DMS114 treated with DMSO at 0.1 percent for 48 hours (cell line): ENCODE measurements at regions not wholly inside any gene's neighbourhood (a gene's known extent, or its start where the extent isn't known, plus 50 kb on each side); places are given as distances from the start of the nearest gene placed in this dataset.
"Not testable (repeated sequence)": the region's sequence is repeated elsewhere in the genome, so short reads cannot be mapped to it uniquely, and the experiment has no call there.

Experiments used
- DNase-seq: peaks from one replicate; lab custom pipeline; 2025; ENCODE audit not compliant: unreplicated experiment; lab: John Stamatoyannopoulos, UW

DNA sequence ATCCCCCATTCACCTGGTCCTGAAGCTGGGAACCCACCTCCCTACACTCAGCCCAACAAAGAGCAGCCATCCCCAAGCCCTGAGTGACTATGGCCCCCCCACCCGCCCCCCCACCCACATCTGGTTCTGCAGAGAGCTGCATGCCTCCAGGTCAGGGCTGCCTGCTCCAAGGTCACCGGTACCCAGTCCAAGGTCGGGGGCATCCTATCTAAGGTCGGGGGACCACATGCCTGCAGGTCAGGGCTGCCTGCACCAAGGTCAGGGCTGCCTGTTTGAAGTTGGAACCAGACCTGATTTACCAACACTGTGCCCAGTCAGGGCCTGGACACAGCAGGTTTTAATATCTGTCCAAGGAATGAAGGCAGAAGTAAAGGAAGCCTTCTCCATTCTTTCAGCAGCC, 66.1 kb upstream of the GPC1 start:
- no peak for DNase-seq

DNA sequence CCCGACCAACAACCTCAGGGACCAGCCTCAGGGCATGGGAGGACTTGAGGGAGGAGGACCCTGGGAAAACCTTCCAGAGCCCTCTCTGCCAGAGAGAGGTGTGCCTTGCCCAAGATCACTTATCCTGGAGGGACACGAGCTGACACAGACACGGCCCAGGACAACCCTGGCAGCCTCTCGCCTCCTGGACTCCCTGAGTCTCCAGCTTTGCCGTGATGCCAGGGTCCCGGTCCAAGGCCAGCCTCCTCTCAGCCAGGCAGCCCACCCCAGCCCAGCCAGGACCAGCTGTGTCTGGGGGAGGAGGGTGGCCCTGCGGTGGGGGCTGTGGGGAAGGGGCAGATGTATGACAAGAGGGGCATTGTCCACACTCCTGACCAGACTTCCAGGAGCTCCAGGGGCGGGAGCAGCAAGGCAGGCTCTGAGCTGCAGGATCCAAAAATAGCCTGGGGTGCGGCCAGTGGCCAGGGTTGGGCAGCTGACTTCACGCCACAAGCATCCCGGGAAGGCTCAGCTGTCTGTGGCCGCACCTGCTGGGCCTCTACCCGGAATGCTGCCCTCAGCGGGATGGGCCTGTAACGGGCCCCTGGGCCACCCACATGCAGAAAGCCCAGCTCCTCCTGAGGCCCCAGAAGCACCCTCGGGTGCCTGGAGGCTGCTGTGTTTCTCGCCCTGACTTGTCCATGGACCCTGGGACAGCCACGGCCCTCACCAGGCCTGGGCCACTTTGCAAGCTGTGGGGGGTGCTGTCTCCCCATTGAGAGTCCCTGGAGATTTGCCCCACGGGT, 65.5 kb upstream of the GPC1 start:
- no peak for DNase-seq

DNA sequence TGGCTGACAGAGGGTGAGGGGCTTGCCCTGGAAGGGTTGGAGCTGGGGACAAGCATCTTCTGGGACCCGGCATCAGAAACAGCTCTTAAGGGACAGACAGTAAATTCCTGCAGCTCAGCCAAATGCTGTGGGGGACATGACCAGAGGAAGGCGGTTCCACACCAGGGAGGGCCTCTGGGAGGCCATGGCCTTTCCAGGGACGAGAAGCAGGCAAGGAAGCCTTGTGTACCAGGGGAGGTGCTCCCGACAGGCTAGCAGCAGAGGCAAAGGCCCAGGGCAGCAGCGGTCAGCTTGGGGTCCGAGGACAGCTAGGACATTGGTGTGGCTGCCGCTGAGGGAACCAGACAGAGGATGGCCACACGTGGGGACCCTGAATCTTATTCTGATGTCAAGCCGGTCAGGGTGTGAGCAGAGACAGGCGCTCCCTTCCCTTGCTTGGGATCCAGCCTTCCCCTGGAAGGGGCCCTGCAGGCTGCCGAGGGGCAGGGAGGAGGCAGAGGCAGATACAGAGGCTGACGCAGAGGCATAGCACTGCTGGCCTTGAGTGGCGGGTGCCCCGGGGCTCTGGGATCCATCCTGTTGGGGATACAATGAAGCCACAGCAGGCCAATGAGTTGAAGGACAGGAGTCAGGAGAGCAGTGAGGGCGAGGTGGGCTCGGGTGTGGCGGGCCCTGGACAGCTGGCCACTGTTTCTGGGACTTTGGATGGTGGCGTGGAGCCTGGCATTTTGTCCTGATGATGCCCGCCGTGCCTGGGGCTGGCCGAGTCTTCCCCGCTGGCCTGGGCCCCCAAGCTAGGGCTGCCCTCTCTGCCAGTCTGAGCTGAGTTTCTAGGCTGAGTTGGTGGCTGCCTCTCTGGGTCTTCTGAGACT, 64.1 kb upstream of the GPC1 start:
- no peak for DNase-seq

DNA sequence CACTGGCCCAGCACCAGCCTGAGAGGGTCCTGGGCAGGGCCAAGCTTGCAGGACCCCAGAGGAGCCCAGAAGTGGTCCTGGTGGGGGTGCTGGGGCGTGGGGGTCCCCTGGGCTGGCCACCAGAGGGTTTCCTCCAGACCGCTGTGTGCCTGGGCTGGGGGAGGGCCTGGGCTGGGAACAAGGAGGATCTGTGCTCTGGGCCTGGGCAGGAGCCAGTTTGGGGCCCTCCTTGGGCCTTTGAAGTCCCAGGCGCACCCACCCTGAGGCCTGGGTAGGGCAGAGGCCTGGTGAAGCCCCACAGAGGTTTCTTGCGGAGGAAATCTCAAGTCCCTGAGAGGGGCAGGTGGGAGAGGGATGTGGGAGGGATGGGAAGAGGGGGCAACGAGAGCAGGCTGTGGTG, 63.4 kb upstream of the GPC1 start:
- no peak for DNase-seq

DNA sequence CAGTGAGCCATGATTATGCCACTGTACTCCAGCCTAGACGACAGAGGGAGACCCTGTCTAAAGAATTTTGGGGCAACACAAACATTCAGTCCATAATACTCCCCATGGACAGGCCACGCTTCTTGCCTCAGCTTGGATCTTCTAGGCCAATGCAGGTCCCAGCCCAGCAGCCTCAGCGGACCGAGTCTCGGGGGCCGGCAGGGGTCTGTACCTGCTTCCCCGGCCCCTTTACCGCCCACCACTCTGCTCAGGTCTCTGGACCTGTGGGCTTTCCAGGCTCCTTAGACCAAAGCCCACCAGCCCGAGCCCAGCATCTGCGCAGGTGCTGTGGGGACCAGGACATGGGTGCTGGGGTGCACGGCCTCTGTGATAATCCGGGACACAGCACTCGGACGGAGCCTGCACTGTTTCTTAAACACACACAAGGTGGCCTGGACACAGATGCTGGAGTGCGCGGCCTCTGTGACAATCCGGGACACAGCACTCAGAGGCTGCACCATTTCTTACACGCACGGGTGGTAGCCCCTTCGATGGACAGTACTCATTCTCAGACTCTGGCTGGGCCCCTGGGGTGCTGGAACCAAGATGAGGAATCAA, 62.1 kb upstream of the GPC1 start:
- no peak for DNase-seq

DNA sequence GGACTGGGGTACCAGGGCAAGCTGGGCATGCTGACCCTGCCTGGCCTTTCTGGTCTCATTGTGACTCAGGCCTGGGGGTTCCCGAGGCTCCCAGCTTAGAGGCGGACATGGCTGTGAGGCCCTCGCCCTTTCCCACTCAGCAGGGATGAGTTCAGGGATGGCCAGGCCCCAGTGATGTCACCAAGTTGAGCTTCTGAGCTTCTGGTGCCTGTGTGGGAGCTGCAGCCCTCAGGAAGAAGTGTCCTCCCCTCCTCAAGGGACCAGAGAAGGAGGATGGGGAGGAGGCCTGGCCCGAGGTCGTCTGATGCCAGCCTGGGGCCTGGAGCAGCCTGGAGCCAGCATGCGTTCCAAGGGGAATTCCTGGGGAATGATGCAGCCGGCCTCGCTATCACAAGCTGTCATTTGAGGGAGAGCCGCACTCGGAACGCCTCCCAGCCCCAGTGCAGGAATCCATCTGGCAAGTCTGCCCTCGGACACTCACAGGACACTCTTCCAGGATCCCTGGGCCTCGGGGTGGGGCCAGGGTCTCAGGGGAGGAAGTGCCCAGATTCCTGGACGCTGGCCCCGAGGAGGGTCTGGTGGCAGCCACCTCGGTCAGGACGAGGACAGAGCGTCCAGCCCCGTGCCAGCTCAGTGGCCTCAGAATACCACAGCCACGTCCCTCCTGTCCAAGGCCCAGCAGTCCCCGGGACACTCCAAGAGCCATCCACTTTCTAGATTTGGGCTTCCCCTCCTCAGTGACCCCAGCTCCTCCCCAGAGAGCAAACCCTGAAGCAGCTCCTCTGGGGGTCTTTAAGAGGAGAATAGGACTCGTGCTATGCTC, 61.2 kb upstream of the GPC1 start:
- DNase-seq = no peak

DNA sequence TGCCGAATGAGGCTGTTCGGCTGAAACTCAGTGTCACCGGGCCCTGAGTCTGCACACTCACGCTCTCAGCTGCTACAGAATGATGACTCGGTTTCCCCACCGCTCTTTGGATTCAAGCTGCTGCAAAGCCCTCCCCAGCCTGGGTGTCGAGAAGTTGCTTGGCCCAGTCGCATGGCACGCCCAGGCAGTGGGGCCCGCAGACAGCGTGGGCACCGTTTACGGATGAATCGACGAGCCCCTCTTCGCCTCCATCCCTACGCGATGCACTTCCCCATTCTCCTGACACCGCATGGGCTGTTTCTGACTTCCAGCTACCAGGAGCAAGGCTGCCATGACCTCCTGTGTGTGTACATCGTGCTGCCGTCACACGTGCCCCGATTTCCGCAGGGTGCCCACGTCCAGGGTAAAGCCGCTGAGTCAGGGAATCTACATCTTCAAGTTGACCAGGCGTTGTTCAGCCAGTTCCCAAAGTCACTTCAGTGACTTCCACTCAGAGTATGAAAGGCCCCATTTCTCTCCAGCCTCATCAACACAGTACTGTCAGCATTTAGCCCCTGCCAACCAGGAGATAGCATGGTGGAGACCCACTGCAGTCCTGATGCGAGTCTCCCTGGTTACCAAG, 60.3 kb upstream of the GPC1 start:
- no peak for DNase-seq

DNA sequence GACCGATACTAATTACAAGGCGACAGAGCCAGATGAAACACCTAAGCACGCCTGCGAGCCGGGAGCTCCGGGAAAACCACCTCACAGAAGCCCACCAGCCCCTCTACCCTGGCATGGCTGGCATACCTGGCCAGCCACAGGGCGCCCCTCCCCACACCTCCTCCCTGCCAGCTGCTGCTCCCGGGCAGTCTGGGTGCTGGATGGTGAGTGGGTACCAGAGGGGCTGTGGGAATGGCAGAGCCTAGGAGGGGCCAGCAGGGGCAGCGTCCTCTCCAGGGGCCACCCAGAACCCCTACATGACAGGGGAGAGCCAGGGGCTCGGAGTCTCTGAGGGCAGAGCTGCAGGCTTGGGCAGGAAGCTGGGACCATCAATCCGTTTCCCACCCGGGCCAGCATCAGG, 58.7 kb upstream of the GPC1 start:
- no peak for DNase-seq

DNA sequence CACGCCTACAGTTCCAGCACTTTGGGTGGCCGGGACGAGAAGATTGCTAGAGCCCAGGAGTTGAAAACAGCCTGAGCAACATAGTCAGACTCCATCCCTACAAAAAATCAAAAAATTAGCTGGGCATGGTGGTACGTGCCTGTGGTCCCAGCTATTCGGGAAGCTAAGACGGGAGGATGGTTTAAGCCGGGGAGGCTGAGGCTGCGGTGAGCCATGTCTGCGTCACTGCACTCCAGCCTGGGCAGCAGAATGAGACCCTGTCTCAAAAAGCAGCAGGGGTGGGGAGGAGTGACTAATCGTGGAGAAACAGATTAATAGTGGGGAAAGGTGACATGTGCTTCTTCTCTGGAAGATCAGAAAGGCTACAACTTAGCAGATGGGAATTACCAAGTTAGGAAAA, 58.1 kb upstream of the GPC1 start:
- DNase-seq = no peak

DNA sequence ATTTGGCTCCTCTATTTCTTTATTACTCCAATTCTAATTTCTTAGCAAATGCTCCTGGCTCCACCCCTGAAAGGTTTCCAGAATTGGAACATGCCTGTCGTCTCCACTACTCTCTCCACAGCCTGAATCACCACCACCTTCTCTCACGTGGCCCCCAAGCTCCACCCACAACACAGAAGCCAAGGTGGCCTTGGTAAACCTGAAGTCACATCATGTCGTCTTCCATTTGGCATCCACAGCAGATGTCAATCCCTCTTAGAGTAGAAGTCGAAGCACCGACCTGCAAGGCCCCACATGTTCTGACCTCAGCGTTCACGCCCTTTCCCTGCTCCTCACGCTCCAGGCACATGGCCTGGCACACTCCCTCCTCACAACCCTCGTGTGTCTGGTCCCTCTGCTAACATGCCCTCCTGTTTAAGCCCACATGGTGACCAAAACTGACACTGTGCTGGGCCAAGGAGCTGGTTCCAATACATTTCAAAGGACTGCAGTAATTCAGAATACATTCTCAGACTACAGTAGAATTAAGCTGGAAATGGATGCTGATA, 56.3 kb upstream of the GPC1 start:
- no peak for DNase-seq

DNA sequence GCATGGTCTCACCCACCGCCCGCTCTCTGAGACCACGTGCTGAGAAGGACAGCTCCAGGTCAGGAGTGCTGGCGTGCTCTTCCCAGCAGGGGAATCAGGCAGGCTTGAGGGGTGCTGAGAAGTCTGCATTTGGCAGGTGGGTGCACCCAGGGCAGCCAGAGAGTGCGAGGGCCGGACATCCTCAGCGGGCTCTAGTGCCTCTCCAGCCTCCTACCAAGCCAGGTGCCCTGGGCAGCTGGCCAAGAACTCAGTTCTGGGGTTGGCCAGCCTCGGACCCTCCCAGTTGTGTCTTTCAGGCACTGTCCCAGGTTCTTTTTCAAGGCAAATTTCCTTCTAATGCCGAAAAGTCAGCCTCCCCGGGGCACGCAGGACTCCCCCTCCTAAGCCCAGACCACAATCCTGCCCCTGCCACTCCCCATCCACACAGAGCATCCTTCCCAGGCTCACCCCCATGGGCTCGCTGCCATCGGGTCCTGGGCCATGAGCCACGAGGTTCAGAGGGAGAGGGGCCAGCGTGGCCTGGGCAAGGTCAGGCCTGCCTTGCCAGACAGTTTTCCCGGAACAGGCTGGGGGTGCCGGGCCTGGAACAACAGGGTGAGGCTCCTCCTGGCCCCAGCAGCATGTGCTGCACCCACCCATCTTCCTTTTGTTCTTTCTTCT, 52.2 kb upstream of the GPC1 start:
- no peak for DNase-seq

DNA sequence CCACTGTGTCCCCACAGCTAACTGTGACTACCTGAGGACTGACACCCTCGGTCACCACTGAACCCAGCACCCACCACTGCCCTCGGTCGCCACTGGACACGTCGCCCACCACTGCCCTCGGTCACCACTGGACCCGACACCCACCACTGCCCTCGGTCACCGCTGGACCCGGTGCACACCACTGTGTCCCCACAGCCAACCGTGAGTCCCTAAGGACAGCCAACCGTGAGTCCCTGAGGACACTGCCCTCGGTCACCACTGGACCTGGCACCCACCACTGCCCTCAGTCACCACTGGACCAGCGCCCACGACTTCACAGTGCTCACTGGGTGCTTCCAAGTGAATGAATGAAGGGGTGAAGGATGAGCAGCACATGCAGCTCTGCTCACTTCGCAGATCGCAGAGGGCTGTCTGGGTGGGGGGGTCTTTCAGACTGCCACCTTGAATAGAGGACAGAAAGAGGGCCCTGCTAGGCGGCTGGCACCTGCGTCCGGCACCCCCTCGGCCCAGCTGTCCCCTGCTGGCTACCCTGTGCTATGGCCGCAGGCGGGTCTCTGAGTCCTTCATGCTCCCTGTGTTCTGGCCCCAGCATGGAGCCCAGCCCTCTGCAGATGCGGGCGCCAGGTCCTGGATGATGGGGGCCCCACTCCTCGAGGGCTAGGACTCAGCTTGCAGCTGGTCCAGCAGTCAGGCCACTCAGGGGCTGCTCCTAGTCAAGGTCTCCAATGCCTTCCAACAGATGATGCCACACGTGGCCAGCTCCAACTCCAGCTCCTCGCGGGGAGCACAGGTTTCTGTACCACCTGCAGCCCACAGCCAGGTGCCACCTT, 51.4 kb upstream of the GPC1 start:
- no peak for DNase-seq

DNA sequence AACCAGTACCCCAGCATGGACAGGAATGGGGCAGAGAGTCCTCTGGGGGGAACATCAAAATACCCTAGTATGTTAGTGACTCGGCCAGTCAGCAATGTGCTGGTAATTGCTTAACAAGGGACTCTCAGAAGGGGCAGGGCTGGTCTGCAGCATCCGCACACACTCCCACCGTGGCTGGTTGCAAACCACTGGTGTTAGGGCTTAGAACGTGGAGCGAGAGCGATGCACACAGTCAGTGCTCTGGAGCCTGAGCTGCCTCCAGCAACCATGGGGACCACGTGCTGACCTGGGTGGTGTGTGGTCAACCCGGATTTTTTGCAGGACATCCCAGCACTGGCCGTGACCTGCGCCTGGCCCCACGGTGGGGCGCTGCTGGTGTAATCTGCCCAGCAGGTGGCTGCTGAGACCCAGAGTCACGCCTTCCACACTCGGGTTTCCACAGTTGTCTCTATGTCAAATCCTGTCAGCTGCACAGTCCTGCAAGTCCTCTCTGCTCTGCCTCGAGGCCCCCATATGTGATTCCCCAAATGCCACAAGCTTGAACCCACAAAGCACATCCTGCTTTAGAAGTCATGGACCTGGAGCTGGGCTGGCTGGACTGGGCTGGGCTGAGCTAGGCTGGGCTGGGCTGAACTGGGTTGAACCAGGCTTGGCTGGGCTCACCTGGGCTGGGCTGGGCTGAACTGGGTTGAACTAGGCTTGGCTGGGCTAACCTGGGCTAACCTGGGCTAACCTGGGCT, 50.6 kb upstream of the GPC1 start:
- DNase-seq = no peak

DNA sequence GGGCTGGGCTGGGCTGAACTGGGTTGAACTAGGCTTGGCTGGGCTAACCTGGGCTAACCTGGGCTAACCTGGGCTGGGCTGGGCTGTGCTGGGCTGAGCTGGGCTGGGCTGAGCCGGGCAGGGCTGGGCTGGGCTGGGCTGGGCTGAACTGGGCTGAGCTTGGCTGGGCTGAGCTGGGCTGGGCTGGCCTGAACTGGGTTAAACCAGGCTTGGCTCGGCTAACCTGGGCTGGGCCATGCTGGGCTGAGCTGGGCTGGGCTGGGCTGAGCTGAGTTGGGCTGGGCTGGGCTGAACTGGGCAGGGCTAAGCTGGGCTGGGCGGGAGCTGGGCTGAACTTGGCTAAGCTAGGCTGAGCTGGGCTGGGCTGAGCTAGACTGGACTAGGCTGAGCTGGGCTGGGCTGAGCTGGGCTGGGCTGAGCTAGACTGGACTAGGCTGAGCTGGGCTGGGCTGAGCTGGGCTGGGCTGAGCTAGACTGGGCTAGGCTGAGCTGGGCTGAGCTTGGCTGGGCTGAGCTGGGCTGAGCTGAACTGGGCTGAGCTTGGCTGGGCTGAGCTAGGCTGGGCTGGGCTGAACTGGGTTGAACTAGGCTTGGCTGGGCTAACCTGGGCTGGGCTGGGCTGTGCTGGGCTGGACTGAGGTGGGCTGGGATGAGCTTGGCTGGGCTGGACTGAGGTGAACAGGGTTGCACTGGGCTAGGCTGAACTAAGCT, 49.9 kb upstream of the GPC1 start:
- not testable (repeated sequence) for DNase-seq
